ENCODE measurements at regions not wholly inside any gene's neighbourhood (a gene's known extent, or its start where the extent isn't known, plus 50 kb on each side); places are given as distances from the start of the nearest gene placed in this dataset.

GRCh38 chr11:80196932-80197554 is 756.2 kb upstream of the TENM4 start:
- WGBS, result 75% methylated on average over 4 of the region's 4 CpGs
- Histone ChIP-seq H3K4me1 (ENCODE audit: control insufficient read depth in 4 of 4, insufficient read depth in 4 of 4, low read length in 3 of 4) (no peaks in the 10 kb centered on the region), H3K4me3 (ENCODE audit: low read depth in 1 of 3, low read length in 3 of 3) (no peak overlapping the region)

More at GRCh38 chr11:80196932-80197554, 756.2 kb upstream of the TENM4 start:
- Histone ChIP-seq H3K9me3 (ENCODE audit: control insufficient read depth in 4 of 4, low read length in 3 of 4) (no peaks in the 10 kb centered on the region), H3K27ac (ENCODE audit: low read depth in 1 of 2, low read length in 2 of 2) (no peak overlapping the region), H3K36me3 (ENCODE audit: control insufficient read depth in 4 of 4, insufficient read depth in 3 of 4, low read depth in 1 of 4, low read length in 3 of 4) (no peaks in the 10 kb centered on the region), H3K27me3 (ENCODE audit: control insufficient read depth in 4 of 4, insufficient read depth in 4 of 4, low read length in 3 of 4) (peaks cover 0 to 4% (median 0%) of the 10 kb centered on the region in 4 donors), H3K9ac (ENCODE audit: low read depth in 1 of 2, low read length in 2 of 2) (no peak overlapping the region)
- no peak for DNase-seq (ENCODE audit: low spot score)
- TF ChIP-seq REST (IDR thresholded peaks at IDR 0.05) (no peak), TAF1 (conservative IDR thresholded peaks at IDR 0.05) (no peak), JUND (IDR thresholded peaks at IDR 0.05) (no peak), EGR1 (IDR thresholded peaks at IDR 0.05; ENCODE audit: low read depth in 2 of 2) (no peak), YY1 (IDR thresholded peaks at IDR 0.05) (no peak), MAX (IDR thresholded peaks at IDR 0.05) (no peak), HNF4A (conservative IDR thresholded peaks at IDR 0.05) (no peak), GABPA (IDR thresholded peaks at IDR 0.05 in 1 of 2, conservative IDR thresholded peaks at IDR 0.05 in 1 of 2) (no peak), SP1 (IDR thresholded peaks at IDR 0.05) (no peak), NR2F2 (IDR thresholded peaks at IDR 0.05) (no peak), FOXA2 (IDR thresholded peaks at IDR 0.05) (no peak)
- TF ChIP-seq, protein P1, sequence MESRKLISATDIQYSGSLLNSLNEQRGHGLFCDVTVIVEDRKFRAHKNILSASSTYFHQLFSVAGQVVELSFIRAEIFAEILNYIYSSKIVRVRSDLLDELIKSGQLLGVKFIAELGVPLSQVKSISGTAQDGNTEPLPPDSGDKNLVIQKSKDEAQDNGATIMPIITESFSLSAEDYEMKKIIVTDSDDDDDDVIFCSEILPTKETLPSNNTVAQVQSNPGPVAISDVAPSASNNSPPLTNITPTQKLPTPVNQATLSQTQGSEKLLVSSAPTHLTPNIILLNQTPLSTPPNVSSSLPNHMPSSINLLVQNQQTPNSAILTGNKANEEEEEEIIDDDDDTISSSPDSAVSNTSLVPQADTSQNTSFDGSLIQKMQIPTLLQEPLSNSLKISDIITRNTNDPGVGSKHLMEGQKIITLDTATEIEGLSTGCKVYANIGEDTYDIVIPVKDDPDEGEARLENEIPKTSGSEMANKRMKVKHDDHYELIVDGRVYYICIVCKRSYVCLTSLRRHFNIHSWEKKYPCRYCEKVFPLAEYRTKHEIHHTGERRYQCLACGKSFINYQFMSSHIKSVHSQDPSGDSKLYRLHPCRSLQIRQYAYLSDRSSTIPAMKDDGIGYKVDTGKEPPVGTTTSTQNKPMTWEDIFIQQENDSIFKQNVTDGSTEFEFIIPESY (IDR thresholded peaks at IDR 0.05), result no peak
- TF ChIP-seq, protein P2, sequence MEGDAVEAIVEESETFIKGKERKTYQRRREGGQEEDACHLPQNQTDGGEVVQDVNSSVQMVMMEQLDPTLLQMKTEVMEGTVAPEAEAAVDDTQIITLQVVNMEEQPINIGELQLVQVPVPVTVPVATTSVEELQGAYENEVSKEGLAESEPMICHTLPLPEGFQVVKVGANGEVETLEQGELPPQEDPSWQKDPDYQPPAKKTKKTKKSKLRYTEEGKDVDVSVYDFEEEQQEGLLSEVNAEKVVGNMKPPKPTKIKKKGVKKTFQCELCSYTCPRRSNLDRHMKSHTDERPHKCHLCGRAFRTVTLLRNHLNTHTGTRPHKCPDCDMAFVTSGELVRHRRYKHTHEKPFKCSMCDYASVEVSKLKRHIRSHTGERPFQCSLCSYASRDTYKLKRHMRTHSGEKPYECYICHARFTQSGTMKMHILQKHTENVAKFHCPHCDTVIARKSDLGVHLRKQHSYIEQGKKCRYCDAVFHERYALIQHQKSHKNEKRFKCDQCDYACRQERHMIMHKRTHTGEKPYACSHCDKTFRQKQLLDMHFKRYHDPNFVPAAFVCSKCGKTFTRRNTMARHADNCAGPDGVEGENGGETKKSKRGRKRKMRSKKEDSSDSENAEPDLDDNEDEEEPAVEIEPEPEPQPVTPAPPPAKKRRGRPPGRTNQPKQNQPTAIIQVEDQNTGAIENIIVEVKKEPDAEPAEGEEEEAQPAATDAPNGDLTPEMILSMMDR (IDR thresholded peaks at IDR 0.05; ENCODE audit: low read depth, low read length, missing input control), result no peak

All from liver (tissue), 8 donors.